Keratinocyte (primary cell): ENCODE measurements at regions not wholly inside any gene's neighbourhood (a gene's known extent, or its start where the extent isn't known, plus 50 kb on each side); places are given as distances from the start of the nearest gene placed in this dataset.

Experiments
- CTCF ChIP-seq, 3 experiments: IDR thresholded peaks in 1 of 3; conservative IDR thresholded peaks in 1 of 3; optimal IDR thresholded peaks in 1 of 3; 2 replicates in 2 of 3; 3 replicates in 1 of 3; pipeline versions ENCODE3 to v1.5.1; 2011; ENCODE audit warnings: low read length in 3 of 3, mild to moderate bottlenecking in 3 of 3, moderate library complexity in 2 of 3, control low read depth in 1 of 3, inconsistent platforms in 1 of 3; ENCODE audit not compliant: insufficient read depth in 2 of 3; ENCODE audit errors: extremely low read depth in 1 of 3
- EZH2 ChIP-seq: IDR thresholded peaks from one replicate; pipeline ENCODE4 v1.6.1; 2012; ENCODE audit warnings: inconsistent platforms, mild to moderate bottlenecking, low read length, moderate library complexity

- no peak for TF ChIP-seq CTCF (optimal IDR thresholded peaks at IDR 0.05 in 1 of 3, IDR thresholded peaks at IDR 0.05 in 1 of 3, conservative IDR thresholded peaks at IDR 0.05 in 1 of 3; ENCODE audit: extremely low read depth in 1 of 3, insufficient read depth in 2 of 3, low read length in 3 of 3)
- TF ChIP-seq EZH2, result no peak
Observed at GRCh38 chr2:34656632-34657031, 1057.5 kb upstream of the FAM98A start.
